GM23338 (cell line): ENCODE measurements at regions not wholly inside any gene's neighbourhood (a gene's known extent, or its start where the extent isn't known, plus 50 kb on each side); places are given as distances from the start of the nearest gene placed in this dataset.

Source experiments
- ATAC-seq: fragments of 200-7000 bp; cut with Tn5 transposase; 3 replicates; pipeline ENCODE4 v1.9.1; 2020
- DNase-seq: peaks from one replicate; pipeline ENCODE4 v3.0.0-alpha.2; 2015; ENCODE audit warnings: low spot score
- H2AFZ ChIP-seq: fragments of 200-600 bp; sonication (generic); 2 replicates; pipeline ENCODE4 v1.8.0; 2016; ENCODE audit warnings: antibody characterized with exemption, mild to moderate bottlenecking, moderate library complexity
- H3F3A ChIP-seq: fragments of 200-600 bp; sonication (generic); replicated peaks from 2 replicates; pipeline ENCODE4 v1.8.0; 2017; ENCODE audit warnings: antibody characterized with exemption, mixed run types, low read depth
- H3K27ac ChIP-seq: fragments of 200-600 bp; sonication (generic); 2 replicates; pipeline ENCODE4 v1.6.1; 2016; ENCODE audit warnings: low read depth
- H3K27me3 ChIP-seq: fragments of 200-600 bp; sonication (generic); 2 replicates; pipeline ENCODE4 v1.8.0; 2016; ENCODE audit warnings: mild to moderate bottlenecking, mixed run types, moderate library complexity; ENCODE audit not compliant: insufficient read depth
- H3K36me3 ChIP-seq: fragments of 200-600 bp; sonication (generic); 2 replicates; pipeline ENCODE4 v1.8.0; 2016; ENCODE audit warnings: mild to moderate bottlenecking; ENCODE audit not compliant: insufficient read depth
- H3K4me1 ChIP-seq: fragments of 200-600 bp; sonication (generic); 2 replicates; pipeline ENCODE4 v1.8.0; 2016; ENCODE audit warnings: mild to moderate bottlenecking, moderate library complexity; ENCODE audit not compliant: insufficient read depth
- H3K4me2 ChIP-seq: fragments of 200-600 bp; sonication (generic); 2 replicates; pipeline ENCODE4 v1.7.1; 2017; ENCODE audit warnings: mixed run types
- H3K4me3 ChIP-seq: fragments of 200-600 bp; sonication (generic); 2 replicates; pipeline ENCODE4 v1.6.1; 2016; ENCODE audit warnings: mixed run types
- H3K79me2 ChIP-seq: fragments of 200-600 bp; sonication (generic); replicated peaks from 2 replicates; pipeline ENCODE4 v1.8.0; 2017; ENCODE audit warnings: mild to moderate bottlenecking; ENCODE audit not compliant: insufficient read depth
- H3K9me2 ChIP-seq: fragments of 200-600 bp; sonication (generic); 2 replicates; pipeline ENCODE4 v1.8.0; 2017; ENCODE audit not compliant: insufficient read depth
- H4K20me1 ChIP-seq: fragments of 200-600 bp; sonication (generic); replicated peaks from 2 replicates; pipeline ENCODE4 v1.8.0; 2017; ENCODE audit warnings: mild to moderate bottlenecking; ENCODE audit not compliant: insufficient read depth
- H3K27ac Mint-ChIP-seq: 2 replicates; pipeline ENCODE4 v1.8.0; 2020; ENCODE audit warnings: inconsistent platforms, mild to moderate bottlenecking, moderate library complexity, mixed read lengths
- H3K27me3 Mint-ChIP-seq: 3 replicates; pipeline ENCODE4 v1.8.0; 2022; ENCODE audit warnings: low read depth, mild to moderate bottlenecking, moderate library complexity, mixed read lengths, inconsistent platforms; ENCODE audit not compliant: insufficient read depth, poor library complexity
- H3K36me3 Mint-ChIP-seq: 3 replicates; pipeline ENCODE4 v1.8.0; 2021; ENCODE audit warnings: low read depth, mild to moderate bottlenecking, inconsistent platforms, moderate library complexity, mixed read lengths
- H3K4me1 Mint-ChIP-seq: 3 replicates; pipeline ENCODE4 v1.8.0; 2020; ENCODE audit warnings: mild to moderate bottlenecking, inconsistent platforms, mixed read lengths
- H3K4me3 Mint-ChIP-seq: 3 replicates; pipeline ENCODE4 v1.8.0; 2021; ENCODE audit warnings: moderate library complexity, mild to moderate bottlenecking, inconsistent platforms, mixed read lengths
- H3K9me3 Mint-ChIP-seq: 3 replicates; pipeline ENCODE4 v1.8.0; 2020; ENCODE audit warnings: moderate library complexity, mild to moderate bottlenecking, inconsistent platforms, mixed read lengths
- CREB1 ChIP-seq: fragments of 250-450 bp; sonication (Bioruptor Pico); IDR thresholded peaks from 2 replicates; pipeline ENCODE4 v1.5.0; 2020; ENCODE audit warnings: low read depth, mild to moderate bottlenecking, moderate library complexity
- ETS1 ChIP-seq: IDR thresholded peaks from 2 replicates; pipeline ENCODE4 v1.6.1; 2016; ENCODE audit warnings: antibody characterized with exemption
- EZH2 ChIP-seq: fragments of 200-600 bp; sonication (generic); IDR thresholded peaks from one replicate; pipeline ENCODE4 v1.8.0; 2017; ENCODE audit warnings: antibody characterized with exemption, mild to moderate bottlenecking, low read depth; ENCODE audit not compliant: unreplicated experiment
- EZH2phosphoT487 ChIP-seq: fragments of 200-600 bp; sonication (generic); IDR thresholded peaks from one replicate; pipeline ENCODE4 v1.8.1; 2018; ENCODE audit warnings: antibody characterized with exemption; ENCODE audit not compliant: unreplicated experiment
- JUNB ChIP-seq: IDR thresholded peaks from one replicate; pipeline ENCODE4 v1.6.1; 2016; ENCODE audit warnings: antibody characterized with exemption; ENCODE audit not compliant: unreplicated experiment
- NANOG ChIP-seq: IDR thresholded peaks from 2 replicates; pipeline ENCODE4 v1.6.1; 2016; ENCODE audit warnings: antibody characterized with exemption, borderline replicate concordance
- POLR2AphosphoS5 ChIP-seq: IDR thresholded peaks from 2 replicates; pipeline ENCODE4 v1.6.1; 2016; ENCODE audit warnings: antibody characterized with exemption, low read depth
- STAT1 ChIP-seq: IDR thresholded peaks from one replicate; pipeline ENCODE4 v1.6.1; 2016; ENCODE audit warnings: antibody characterized with exemption; ENCODE audit not compliant: unreplicated experiment
- ZNF114 ChIP-seq: fragments of 250-450 bp; sonication (Bioruptor Pico); IDR thresholded peaks from 2 replicates; pipeline ENCODE4 v1.5.0; 2020; ENCODE audit warnings: mild to moderate bottlenecking, moderate library complexity
- ZNF331 ChIP-seq: fragments of 250-450 bp; sonication (Bioruptor Pico); IDR thresholded peaks from 2 replicates; pipeline ENCODE4 v1.5.0; 2020; ENCODE audit warnings: low read depth, mild to moderate bottlenecking, moderate library complexity
- ZNF462 ChIP-seq: fragments of 250-450 bp; sonication (Bioruptor Pico); IDR thresholded peaks from 2 replicates; pipeline ENCODE4 v1.5.0; 2020; ENCODE audit warnings: mild to moderate bottlenecking, moderate library complexity
- TF ChIP-seq, protein P1 (sequence below): IDR thresholded peaks from one replicate; pipeline ENCODE4 v1.6.1; 2018; ENCODE audit warnings: antibody characterized with exemption; ENCODE audit not compliant: unreplicated experiment
- TF ChIP-seq, protein P2 (sequence below), 2 experiments: fragments of 200-600 bp in 1 of 2; sonication (generic) in 1 of 2; conservative IDR thresholded peaks; 2 replicates each; pipeline versions ENCODE4 v1.5.1 to v1.6.1; 2016 to 2017; ENCODE audit warnings: antibody characterized with exemption in 2 of 2, low read depth in 2 of 2, mild to moderate bottlenecking in 2 of 2, moderate library complexity in 1 of 2

DNA sequence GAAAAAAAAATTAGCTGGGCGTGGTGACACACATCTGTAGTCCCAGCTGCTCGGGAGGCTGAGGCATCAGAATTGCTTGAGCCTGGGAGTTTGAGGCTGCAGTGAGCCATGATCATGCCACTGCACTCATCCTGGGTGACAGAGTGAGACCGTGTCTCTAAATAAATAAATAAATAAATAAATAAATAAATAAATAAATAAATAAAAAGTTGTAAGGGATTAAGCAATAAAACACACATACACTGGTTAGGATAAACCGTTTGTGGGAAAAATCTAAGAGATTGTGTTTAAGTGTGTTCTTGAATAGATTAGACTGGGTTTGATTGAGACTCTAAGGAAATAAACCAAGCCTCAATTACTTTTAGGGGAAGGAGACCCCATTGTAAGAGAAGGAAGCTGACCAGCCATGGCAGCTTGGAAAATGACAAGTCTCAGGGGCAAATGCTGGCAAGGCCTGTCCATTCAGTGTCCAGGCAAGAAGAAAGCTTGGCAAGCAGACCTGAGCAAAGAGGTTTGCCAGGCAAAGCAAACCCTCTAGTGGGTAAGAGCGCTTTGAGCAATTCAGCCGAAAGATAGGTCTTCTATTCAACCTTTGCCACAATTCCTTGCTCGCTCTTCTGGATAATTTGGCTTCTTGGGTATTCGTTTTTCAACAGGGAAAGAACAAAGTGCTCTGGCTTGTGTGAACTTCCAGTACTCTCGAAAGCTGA is 106.9 kb upstream of the SERBP1 start:
- H3K4me1 Mint-ChIP-seq = peaks cover 2% of the 10 kb centered on the region; the same call in 1 of the 3 replicates
- no peaks in the 10 kb centered on the region for H3K4me1 ChIP-seq
- H3K27ac ChIP-seq = no peak overlapping the region
- H4K20me1 ChIP-seq = no peaks in the 10 kb centered on the region
- no peak for ATAC-seq
- no peaks in the 10 kb centered on the region for H3F3A ChIP-seq
- H3K9me2 ChIP-seq = no peaks in the 10 kb centered on the region
- no peak overlapping the region for H3K4me3 Mint-ChIP-seq
- H3K79me2 ChIP-seq = no peaks in the 10 kb centered on the region
- no peak for DNase-seq
- H3K36me3 Mint-ChIP-seq = no peaks in the 10 kb centered on the region
- no peak overlapping the region for H3K4me2 ChIP-seq
- no peak overlapping the region for H3K4me3 ChIP-seq
- no peaks in the 10 kb centered on the region for H3K27me3 Mint-ChIP-seq
- H3K36me3 ChIP-seq = no peaks in the 10 kb centered on the region
- H3K27ac Mint-ChIP-seq = no peak overlapping the region
- H3K27me3 ChIP-seq = no peaks in the 10 kb centered on the region
- no peaks in the 10 kb centered on the region for H3K9me3 Mint-ChIP-seq
- TF ChIP-seq POLR2AphosphoS5 (no peak), NANOG (no peak), ZNF331 (CRISPR knock-in tag) (no peak), EZH2 (no peak), EZH2phosphoT487 (no peak), STAT1 (no peak), ZNF462 (CRISPR knock-in tag) (no peak), ETS1 (no peak), ZNF114 (CRISPR knock-in tag) (no peak), JUNB (no peak), CREB1 (no peak)
- TF ChIP-seq, protein P1, sequence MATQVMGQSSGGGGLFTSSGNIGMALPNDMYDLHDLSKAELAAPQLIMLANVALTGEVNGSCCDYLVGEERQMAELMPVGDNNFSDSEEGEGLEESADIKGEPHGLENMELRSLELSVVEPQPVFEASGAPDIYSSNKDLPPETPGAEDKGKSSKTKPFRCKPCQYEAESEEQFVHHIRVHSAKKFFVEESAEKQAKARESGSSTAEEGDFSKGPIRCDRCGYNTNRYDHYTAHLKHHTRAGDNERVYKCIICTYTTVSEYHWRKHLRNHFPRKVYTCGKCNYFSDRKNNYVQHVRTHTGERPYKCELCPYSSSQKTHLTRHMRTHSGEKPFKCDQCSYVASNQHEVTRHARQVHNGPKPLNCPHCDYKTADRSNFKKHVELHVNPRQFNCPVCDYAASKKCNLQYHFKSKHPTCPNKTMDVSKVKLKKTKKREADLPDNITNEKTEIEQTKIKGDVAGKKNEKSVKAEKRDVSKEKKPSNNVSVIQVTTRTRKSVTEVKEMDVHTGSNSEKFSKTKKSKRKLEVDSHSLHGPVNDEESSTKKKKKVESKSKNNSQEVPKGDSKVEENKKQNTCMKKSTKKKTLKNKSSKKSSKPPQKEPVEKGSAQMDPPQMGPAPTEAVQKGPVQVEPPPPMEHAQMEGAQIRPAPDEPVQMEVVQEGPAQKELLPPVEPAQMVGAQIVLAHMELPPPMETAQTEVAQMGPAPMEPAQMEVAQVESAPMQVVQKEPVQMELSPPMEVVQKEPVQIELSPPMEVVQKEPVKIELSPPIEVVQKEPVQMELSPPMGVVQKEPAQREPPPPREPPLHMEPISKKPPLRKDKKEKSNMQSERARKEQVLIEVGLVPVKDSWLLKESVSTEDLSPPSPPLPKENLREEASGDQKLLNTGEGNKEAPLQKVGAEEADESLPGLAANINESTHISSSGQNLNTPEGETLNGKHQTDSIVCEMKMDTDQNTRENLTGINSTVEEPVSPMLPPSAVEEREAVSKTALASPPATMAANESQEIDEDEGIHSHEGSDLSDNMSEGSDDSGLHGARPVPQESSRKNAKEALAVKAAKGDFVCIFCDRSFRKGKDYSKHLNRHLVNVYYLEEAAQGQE = no peak
- TF ChIP-seq, protein P2, sequence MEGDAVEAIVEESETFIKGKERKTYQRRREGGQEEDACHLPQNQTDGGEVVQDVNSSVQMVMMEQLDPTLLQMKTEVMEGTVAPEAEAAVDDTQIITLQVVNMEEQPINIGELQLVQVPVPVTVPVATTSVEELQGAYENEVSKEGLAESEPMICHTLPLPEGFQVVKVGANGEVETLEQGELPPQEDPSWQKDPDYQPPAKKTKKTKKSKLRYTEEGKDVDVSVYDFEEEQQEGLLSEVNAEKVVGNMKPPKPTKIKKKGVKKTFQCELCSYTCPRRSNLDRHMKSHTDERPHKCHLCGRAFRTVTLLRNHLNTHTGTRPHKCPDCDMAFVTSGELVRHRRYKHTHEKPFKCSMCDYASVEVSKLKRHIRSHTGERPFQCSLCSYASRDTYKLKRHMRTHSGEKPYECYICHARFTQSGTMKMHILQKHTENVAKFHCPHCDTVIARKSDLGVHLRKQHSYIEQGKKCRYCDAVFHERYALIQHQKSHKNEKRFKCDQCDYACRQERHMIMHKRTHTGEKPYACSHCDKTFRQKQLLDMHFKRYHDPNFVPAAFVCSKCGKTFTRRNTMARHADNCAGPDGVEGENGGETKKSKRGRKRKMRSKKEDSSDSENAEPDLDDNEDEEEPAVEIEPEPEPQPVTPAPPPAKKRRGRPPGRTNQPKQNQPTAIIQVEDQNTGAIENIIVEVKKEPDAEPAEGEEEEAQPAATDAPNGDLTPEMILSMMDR (conservative IDR thresholded peaks at IDR 0.05; ENCODE audit: low read depth in 2 of 2) = no peak
- no peak overlapping the region for H2AFZ ChIP-seq
